GM19351 (cell line): ENCODE measurements at regions not wholly inside any gene's neighbourhood (a gene's known extent, or its start where the extent isn't known, plus 50 kb on each side); places are given as distances from the start of the nearest gene placed in this dataset.

Experiments
- ATAC-seq: cut with Tn5 transposase; IDR thresholded peaks from one replicate; pipeline ENCODE4 v1.9.1; 2021; ENCODE audit warnings: mild to moderate bottlenecking, moderate library complexity; ENCODE audit not compliant: unreplicated experiment

GRCh38 chr4:1500231-1500965 is 94.2 kb upstream of the NKX1-1 start:
- no peak for ATAC-seq

DNA sequence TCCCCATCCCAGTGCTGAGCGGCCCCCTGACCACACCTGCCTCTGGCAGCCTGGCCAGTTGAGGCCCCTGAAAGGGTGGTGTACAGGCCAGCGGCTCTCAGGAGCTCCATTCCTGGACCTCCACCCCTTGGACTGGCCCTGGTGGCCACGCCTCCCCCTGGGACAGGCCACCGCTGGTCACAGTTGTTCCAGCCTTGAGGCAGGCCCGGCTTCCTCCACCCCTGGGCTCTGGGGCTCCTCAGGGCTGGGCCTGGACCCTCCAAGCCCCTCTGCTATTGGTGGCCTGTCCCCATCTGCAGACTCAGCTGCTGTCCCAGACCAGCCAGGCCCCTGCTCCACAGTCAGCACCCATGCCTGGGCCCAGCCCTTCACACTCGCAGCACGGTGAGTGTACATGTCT is 93.2 kb upstream of the NKX1-1 start:
- ATAC-seq: no peak

- no peak for ATAC-seq
These were observed 91.1 kb upstream of the NKX1-1 start for GRCh38 chr4:1497189-1497801.

DNA sequence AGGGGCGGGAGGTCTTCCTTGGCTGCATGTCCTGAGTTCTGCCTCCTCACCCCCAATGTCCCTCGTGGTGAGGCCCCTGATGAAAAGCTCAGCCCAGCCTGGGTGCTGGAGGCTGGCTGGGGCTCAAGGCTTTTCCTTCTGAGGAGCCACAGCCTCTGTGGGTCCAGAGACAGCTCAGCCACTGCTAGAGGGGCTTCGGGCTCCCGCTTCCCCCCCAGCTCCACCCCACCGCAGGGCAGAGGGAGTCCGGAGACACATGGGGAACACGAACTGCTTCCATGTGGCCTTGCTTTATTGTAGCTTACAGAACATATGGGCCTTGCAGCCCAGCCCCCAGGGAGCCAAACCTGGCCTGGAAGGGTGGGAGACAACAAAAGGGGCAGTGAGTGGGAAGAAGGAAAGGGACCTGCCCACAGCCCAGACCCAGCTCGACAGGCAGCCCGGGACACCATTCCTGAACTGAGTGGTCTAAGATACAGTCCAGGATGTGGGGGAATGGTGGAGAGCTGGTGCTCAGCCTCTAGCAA is 89.9 kb upstream of the NKX1-1 start:
- no peak for ATAC-seq

DNA sequence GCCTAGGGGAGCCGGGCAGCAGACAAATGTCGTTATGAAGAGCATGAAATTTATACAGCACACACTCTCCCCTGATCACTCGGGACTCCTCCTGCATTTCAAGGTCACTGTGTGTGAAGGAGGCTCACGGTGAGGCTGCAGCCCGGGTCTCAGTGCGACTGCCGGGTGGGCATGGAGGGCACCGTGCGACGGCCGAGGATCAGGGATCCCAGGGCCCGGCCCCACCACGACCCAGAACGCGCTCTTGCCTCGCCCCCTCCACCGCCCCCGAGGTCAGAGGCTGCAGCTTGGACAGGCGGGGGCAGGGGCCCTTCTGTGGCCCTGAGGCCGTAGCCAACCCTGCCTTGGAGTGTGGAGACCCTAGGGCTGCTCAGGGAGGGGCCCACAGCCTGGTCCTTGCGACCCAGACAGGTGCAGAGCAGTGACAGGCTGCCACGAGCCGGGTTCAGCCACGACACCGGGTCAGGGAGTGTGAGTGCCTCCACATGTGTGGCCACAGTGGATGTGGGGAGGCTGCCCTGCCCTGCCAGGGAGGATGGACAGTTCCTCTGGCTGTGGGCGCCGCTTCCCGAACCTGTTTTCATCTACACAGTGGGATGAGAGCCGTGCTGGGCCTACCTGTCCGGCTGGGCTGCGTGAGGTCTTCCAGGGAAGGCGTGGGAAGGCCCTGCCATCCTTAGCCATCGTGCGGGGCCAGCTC is 89.3 kb upstream of the NKX1-1 start:
- no peak for ATAC-seq

- ATAC-seq: no peak
These were observed 88.4 kb upstream of the NKX1-1 start for GRCh38 chr4:1494416-1495315.

- no peak for ATAC-seq
These were observed 87.5 kb upstream of the NKX1-1 start for GRCh38 chr4:1493540-1494287.

- no peak for ATAC-seq
These were observed 86.7 kb upstream of the NKX1-1 start for GRCh38 chr4:1492651-1493539.

DNA sequence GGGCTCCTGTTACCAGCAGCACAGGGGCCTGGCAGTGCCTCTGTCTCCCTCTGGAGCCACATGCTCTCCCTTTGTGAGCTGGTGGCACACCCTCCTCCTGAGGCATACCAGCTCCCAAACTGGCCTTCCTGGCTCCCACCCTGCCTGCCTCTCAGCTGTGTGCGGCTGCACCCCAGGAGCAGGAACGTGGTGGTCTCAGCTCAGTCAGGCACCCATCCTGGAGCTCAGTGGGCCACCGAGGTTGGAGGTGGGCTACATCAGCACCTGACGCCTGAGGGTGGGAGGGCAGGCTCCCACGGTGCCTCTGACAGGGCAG is 85.9 kb upstream of the NKX1-1 start:
- ATAC-seq: no peak

DNA sequence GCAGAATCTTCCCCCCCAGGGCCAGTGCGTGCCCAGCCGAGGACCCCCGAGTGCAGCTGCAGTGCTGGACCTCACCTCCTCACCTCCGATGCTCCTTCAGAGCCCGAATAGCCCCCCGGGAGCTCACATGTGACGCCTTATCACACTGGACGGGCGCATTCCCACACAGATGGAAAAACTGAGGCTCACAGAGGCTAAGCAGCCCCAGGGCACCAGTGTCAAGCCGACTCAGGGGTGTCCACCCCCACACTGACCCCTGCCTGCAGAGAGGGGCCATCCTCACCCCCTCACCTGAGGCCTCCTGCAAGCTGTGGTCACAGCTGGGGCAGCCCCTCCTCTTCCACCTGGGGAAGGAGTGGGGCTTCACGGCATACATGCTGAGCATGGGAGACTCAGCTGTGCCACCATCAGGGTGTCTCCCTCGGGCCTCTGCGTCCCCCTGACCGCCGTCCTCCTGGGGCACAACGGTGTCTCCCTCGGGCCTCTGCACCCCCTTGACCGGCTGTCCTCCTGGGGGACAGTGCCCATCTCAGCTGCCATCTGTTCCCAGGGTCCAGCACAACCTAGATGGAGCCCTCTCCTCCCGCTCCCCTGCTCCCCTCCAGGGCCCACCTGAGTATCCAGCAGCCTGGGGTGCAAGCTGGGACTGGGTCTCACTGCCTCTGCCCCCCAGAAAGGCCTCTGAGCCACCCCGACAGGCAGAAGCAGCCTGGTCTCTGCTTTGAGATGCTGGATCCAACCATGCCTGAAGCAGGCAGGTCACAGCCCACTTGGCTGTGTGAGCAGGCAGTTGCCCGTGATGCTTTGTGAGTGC is 85.3 kb upstream of the NKX1-1 start:
- no peak for ATAC-seq

GRCh38 chr4:1490654-1491327 is 84.5 kb upstream of the NKX1-1 start:
- no peak for ATAC-seq

- ATAC-seq: no peak
These were observed 83.9 kb upstream of the NKX1-1 start for GRCh38 chr4:1490011-1490653.

- ATAC-seq: no peak
These were observed 83.4 kb upstream of the NKX1-1 start for GRCh38 chr4:1489639-1489995.

DNA sequence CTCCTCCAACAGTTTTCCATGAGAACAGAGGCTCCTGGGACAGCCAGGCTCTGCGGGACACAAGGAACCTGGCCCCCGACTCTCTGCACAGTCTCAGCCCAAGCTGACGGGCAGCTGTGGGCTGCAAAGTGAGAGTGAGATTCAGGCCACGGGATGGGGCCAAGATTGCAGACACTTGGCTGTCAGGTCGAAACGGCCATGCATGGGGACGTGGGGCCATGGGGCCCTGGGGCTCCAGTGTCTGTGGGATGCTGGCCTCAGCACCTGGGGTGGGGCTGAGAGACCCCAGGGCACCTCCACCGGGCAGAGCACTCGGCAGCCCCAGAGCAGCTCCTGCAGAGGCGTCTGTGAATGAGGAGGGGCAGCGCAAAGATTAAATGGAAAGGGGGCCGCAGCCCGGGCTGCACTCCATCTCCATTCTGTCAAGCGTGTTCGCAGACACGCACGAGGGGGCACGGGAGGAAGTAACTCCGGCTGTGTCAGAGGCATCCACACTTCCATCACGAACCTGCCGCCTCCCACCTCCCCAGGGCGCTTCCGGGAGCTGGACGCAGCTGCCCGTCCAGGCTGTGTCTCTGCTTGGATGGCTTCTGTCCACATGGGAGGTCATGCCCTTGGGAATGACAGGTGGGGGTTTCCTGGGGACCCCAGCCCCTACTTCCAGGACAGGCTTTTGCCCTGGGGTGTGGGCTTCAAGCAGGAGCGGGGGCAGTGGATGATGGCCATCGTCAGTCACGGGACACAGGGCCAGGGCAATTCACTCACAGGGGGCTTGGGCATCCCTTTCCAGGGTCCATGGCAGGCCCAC is 82.8 kb upstream of the NKX1-1 start:
- ATAC-seq: no peak

DNA sequence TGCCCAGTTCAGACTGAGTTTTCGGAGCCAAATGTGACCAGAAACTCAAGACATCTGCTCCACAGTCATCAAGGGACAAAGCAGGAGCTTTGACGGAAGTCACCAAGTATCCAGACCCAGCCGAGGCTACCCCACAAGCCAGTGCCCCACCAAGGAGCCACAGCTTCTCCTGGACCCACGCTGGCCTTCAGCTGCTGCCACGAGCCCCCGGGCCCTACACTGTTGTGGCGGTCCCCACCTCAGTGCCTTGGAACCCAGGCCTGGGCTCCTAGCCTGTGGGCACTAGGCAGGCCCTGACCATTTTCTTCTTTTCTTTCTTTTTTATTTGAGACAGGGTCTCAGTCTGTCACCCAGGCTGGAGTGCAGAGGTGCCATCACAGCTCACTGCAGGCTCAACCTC is 82.1 kb upstream of the NKX1-1 start:
- ATAC-seq: no peak

GRCh38 chr4:1487761-1488160 is 81.5 kb upstream of the NKX1-1 start:
- ATAC-seq: no peak

GRCh38 chr4:1487106-1487505 is 80.9 kb upstream of the NKX1-1 start:
- ATAC-seq: no peak
